Keratinocyte (primary cell): ENCODE measurements at regions not wholly inside any gene's neighbourhood (a gene's known extent, or its start where the extent isn't known, plus 50 kb on each side); places are given as distances from the start of the nearest gene placed in this dataset.

Experiments
- DNase-seq: peaks from one replicate; pipeline ENCODE4 v3.0.0-alpha.2; 2011; ENCODE audit warnings: low read depth, missing footprints, low spot score
- FAIRE-seq: peaks from 2 replicates; lab custom pipeline; 2011; peaks lifted over from hg19 to GRCh38; lab: Jason Lieb, UNC
- H2AFZ ChIP-seq: 2 replicates; pipeline ENCODE4 v1.6.0; 2012; ENCODE audit warnings: low read length, control low read depth, inconsistent platforms; ENCODE audit not compliant: control insufficient read depth
- H3K27ac ChIP-seq: 2 replicates; pipeline ENCODE4 v1.5.1; 2011; ENCODE audit warnings: low read length; ENCODE audit not compliant: control insufficient read depth, insufficient read depth
- H3K27me3 ChIP-seq: 3 replicates; pipeline ENCODE4 v1.6.0; 2011; ENCODE audit warnings: low read length; ENCODE audit not compliant: control insufficient read depth, insufficient read depth; ENCODE audit errors: extremely low read depth
- H3K36me3 ChIP-seq, 2 experiments: 2 replicates in 1 of 2; 3 replicates in 1 of 2; pipeline ENCODE4 v1.5.1; 2011; ENCODE audit warnings: low read length in 2 of 2, mild to moderate bottlenecking in 1 of 2; ENCODE audit not compliant: control insufficient read depth in 2 of 2, insufficient read depth in 2 of 2; ENCODE audit errors: extremely low read depth in 1 of 2
- H3K4me1 ChIP-seq: 3 replicates; pipeline ENCODE4 v1.5.1; 2011; ENCODE audit warnings: low read length; ENCODE audit not compliant: control insufficient read depth, insufficient read depth; ENCODE audit errors: extremely low read depth
- H3K4me2 ChIP-seq: 3 replicates; pipeline ENCODE4 v1.6.0; 2011; ENCODE audit warnings: low read depth, low read length; ENCODE audit not compliant: control insufficient read depth, insufficient read depth; ENCODE audit errors: extremely low read depth
- H3K4me3 ChIP-seq, 3 experiments: fragments of 200-600 bp in 1 of 3; sonication (generic) in 1 of 3; 2 replicates in 2 of 3; 3 replicates in 1 of 3; pipeline ENCODE4 v1.5.1; 2011 to 2016; ENCODE audit warnings: low read length in 3 of 3, mild to moderate bottlenecking in 3 of 3, control low read depth in 2 of 3, inconsistent platforms in 1 of 3, low read depth in 1 of 3, mixed read lengths in 1 of 3, mixed run types in 1 of 3, moderate library complexity in 1 of 3; ENCODE audit not compliant: control insufficient read depth in 2 of 3, insufficient read depth in 2 of 3; ENCODE audit errors: extremely low read depth in 1 of 3
- H3K79me2 ChIP-seq: 2 replicates; pipeline ENCODE4 v1.6.0; 2012; ENCODE audit warnings: low read length; ENCODE audit not compliant: control insufficient read depth, insufficient read depth
- H3K9ac ChIP-seq: 3 replicates; pipeline ENCODE4 v1.6.0; 2011; ENCODE audit warnings: low read length; ENCODE audit not compliant: control insufficient read depth, insufficient read depth; ENCODE audit errors: extremely low read depth
- H3K9me1 ChIP-seq: 3 replicates; pipeline ENCODE4 v1.6.0; 2011; ENCODE audit warnings: low read length; ENCODE audit not compliant: control insufficient read depth, insufficient read depth; ENCODE audit errors: extremely low read depth
- H3K9me3 ChIP-seq: 2 replicates; pipeline ENCODE4 v1.5.1; 2012; ENCODE audit warnings: low read depth, low read length; ENCODE audit not compliant: control insufficient read depth
- H4K20me1 ChIP-seq: 3 replicates; pipeline ENCODE4 v1.6.0; 2011; ENCODE audit warnings: low read length; ENCODE audit not compliant: control insufficient read depth, insufficient read depth; ENCODE audit errors: extremely low read depth
- CTCF ChIP-seq, 3 experiments: IDR thresholded peaks in 1 of 3; conservative IDR thresholded peaks in 1 of 3; optimal IDR thresholded peaks in 1 of 3; 2 replicates in 2 of 3; 3 replicates in 1 of 3; pipeline versions ENCODE3 to v1.5.1; 2011; ENCODE audit warnings: low read length in 3 of 3, mild to moderate bottlenecking in 3 of 3, moderate library complexity in 2 of 3, control low read depth in 1 of 3, inconsistent platforms in 1 of 3; ENCODE audit not compliant: insufficient read depth in 2 of 3; ENCODE audit errors: extremely low read depth in 1 of 3
- EZH2 ChIP-seq: IDR thresholded peaks from one replicate; pipeline ENCODE4 v1.6.1; 2012; ENCODE audit warnings: inconsistent platforms, mild to moderate bottlenecking, low read length, moderate library complexity
- dilution Hi-C: fragments of 300-500 bp; cut with MboI; formaldehyde crosslinking; loops from one replicate; pipeline ENCODE4 v1.7.0; 2020; ENCODE audit warnings: low sequenced_read_pairs; ENCODE audit not compliant: extremely low pct_ligation_motif_present

- no peak overlapping the region for H3K4me2 ChIP-seq
- no peaks in the 10 kb centered on the region for H3K9me1 ChIP-seq
- no peaks in the 10 kb centered on the region for H4K20me1 ChIP-seq
- no peak overlapping the region for H3K9ac ChIP-seq
- TF ChIP-seq CTCF (optimal IDR thresholded peaks at IDR 0.05 in 1 of 3, IDR thresholded peaks at IDR 0.05 in 1 of 3, conservative IDR thresholded peaks at IDR 0.05 in 1 of 3; ENCODE audit: extremely low read depth in 1 of 3, insufficient read depth in 2 of 3, low read length in 3 of 3) (no peak), EZH2 (no peak)
- no peaks in the 10 kb centered on the region for H3K9me3 ChIP-seq
- no peak overlapping the region for H3K27ac ChIP-seq
- FAIRE-seq = no peak
- H3K27me3 ChIP-seq = no peaks in the 10 kb centered on the region
- dilution Hi-C loops = no loop called here
- H3K79me2 ChIP-seq = no peaks in the 10 kb centered on the region
- H2AFZ ChIP-seq = no peak overlapping the region
- no peak overlapping the region for H3K4me3 ChIP-seq
- no peak for DNase-seq
- H3K4me1 ChIP-seq = no peaks in the 10 kb centered on the region
- H3K36me3 ChIP-seq = no peaks in the 10 kb centered on the region
Measured at GRCh38 chr4:136526517-136526916, 1005.8 kb downstream of the PCDH18 start.

GRCh38 chr4:136524039-136524438, 1008.3 kb downstream of the PCDH18 start:
- H4K20me1 ChIP-seq = no peaks in the 10 kb centered on the region
- FAIRE-seq (no peak), DNase-seq (no peak)
- no peaks in the 10 kb centered on the region for H3K27me3 ChIP-seq
- no peaks in the 10 kb centered on the region for H3K36me3 ChIP-seq
- no peak overlapping the region for H3K4me2 ChIP-seq
- H3K27ac ChIP-seq = no peak overlapping the region
- H3K9me1 ChIP-seq = no peaks in the 10 kb centered on the region
- TF ChIP-seq CTCF (optimal IDR thresholded peaks at IDR 0.05 in 1 of 3, IDR thresholded peaks at IDR 0.05 in 1 of 3, conservative IDR thresholded peaks at IDR 0.05 in 1 of 3; ENCODE audit: extremely low read depth in 1 of 3, insufficient read depth in 2 of 3, low read length in 3 of 3) = no peak
- TF ChIP-seq EZH2 = no peak
- no peak overlapping the region for H3K9ac ChIP-seq
- no peak overlapping the region for H3K4me3 ChIP-seq
- no peak overlapping the region for H2AFZ ChIP-seq
- no peaks in the 10 kb centered on the region for H3K79me2 ChIP-seq
- H3K9me3 ChIP-seq = no peaks in the 10 kb centered on the region
- dilution Hi-C loops = no loop called here
- H3K4me1 ChIP-seq = no peaks in the 10 kb centered on the region
